ENCODE measurements at regions not wholly inside any gene's neighbourhood (a gene's known extent, or its start where the extent isn't known, plus 50 kb on each side); places are given as distances from the start of the nearest gene placed in this dataset.

GRCh38 chr21:28752131-28752530, 240.5 kb downstream of the LTN1 start:
- no peak for TF ChIP-seq POLR2A (IDR thresholded peaks at IDR 0.05)
- TF ChIP-seq, protein P1, sequence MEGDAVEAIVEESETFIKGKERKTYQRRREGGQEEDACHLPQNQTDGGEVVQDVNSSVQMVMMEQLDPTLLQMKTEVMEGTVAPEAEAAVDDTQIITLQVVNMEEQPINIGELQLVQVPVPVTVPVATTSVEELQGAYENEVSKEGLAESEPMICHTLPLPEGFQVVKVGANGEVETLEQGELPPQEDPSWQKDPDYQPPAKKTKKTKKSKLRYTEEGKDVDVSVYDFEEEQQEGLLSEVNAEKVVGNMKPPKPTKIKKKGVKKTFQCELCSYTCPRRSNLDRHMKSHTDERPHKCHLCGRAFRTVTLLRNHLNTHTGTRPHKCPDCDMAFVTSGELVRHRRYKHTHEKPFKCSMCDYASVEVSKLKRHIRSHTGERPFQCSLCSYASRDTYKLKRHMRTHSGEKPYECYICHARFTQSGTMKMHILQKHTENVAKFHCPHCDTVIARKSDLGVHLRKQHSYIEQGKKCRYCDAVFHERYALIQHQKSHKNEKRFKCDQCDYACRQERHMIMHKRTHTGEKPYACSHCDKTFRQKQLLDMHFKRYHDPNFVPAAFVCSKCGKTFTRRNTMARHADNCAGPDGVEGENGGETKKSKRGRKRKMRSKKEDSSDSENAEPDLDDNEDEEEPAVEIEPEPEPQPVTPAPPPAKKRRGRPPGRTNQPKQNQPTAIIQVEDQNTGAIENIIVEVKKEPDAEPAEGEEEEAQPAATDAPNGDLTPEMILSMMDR (IDR thresholded peaks at IDR 0.05), result no peak
